Upper lobe of right lung (tissue), 1 donor: ENCODE measurements at regions not wholly inside any gene's neighbourhood (a gene's known extent, or its start where the extent isn't known, plus 50 kb on each side); places are given as distances from the start of the nearest gene placed in this dataset.
"Not testable (repeated sequence)": the region's sequence is repeated elsewhere in the genome, so short reads cannot be mapped to it uniquely, and the experiment has no call there.

ENCODE experiments used
- ATAC-seq: fragments of 200-7000 bp; cut with Tn5 transposase; one replicate; pipeline ENCODE4 v1.9.1; 2020; ENCODE audit warnings: mild to moderate bottlenecking, moderate library complexity
- DNase-seq: peaks from one replicate; pipeline ENCODE4 v3.0.0-alpha.2; 2020
- H3K27ac ChIP-seq: fragments of 200-600 bp; one replicate; pipeline ENCODE4 v1.8.0; 2022
- H3K27me3 ChIP-seq: fragments of 200-600 bp; one replicate; pipeline ENCODE4 v1.8.0; 2022; ENCODE audit warnings: mild to moderate bottlenecking
- H3K36me3 ChIP-seq: fragments of 200-600 bp; one replicate; pipeline ENCODE4 v1.8.0; 2022
- H3K4me1 ChIP-seq: fragments of 200-600 bp; one replicate; pipeline ENCODE4 v1.8.0; 2022
- H3K4me3 ChIP-seq: fragments of 200-600 bp; one replicate; pipeline ENCODE4 v1.8.0; 2022; ENCODE audit warnings: mild to moderate bottlenecking
- H3K9me3 ChIP-seq: fragments of 200-600 bp; one replicate; pipeline ENCODE4 v1.8.0; 2022
- CTCF ChIP-seq: fragments of 200-600 bp; IDR thresholded peaks from one replicate; pipeline ENCODE4 v1.8.0; 2022; ENCODE audit warnings: antibody characterized with exemption
- intact Hi-C: fragments of 100-400 bp; cut with DNase I; formaldehyde crosslinking; loops from one replicate; pipeline ENCODE4 v1.11.0; 2022
- donor health status: DM: no; HTN: yes; CAD: no; lungs with severe emphysema.

GRCh38 chr5:36406023-36406422 lies 104.3 kb upstream of the RANBP3L start:
- Histone ChIP-seq H3K9me3 (no peaks in the 10 kb centered on the region), H3K4me1 (peaks cover 4% of the 10 kb centered on the region), H3K27ac (no peak overlapping the region), H3K27me3 (no peaks in the 10 kb centered on the region), H3K36me3 (no peaks in the 10 kb centered on the region), H3K4me3 (no peak overlapping the region)
- no peak for TF ChIP-seq CTCF
- intact Hi-C loops: no loop called here
- DNase-seq (no peak), ATAC-seq (no peak)

- DNase-seq (no peak), ATAC-seq (no peak)
- Histone ChIP-seq H3K27me3 (no peaks in the 10 kb centered on the region), H3K4me1 (peaks cover 4% of the 10 kb centered on the region), H3K9me3 (no peaks in the 10 kb centered on the region), H3K4me3 (no peak overlapping the region), H3K36me3 (no peaks in the 10 kb centered on the region), H3K27ac (no peak overlapping the region)
- intact Hi-C loops: no loop called here
- no peak for TF ChIP-seq CTCF
These were observed 105.7 kb upstream of the RANBP3L start for GRCh38 chr5:36407396-36407795.

- DNase-seq, H3K4me3 ChIP-seq, H3K27ac ChIP-seq, H3K36me3 ChIP-seq, H3K9me3 ChIP-seq, H3K4me1 ChIP-seq, H3K27me3 ChIP-seq, ATAC-seq: not testable (repeated sequence)
- intact Hi-C loops: loop anchor here (10.0 kb wide), 2 partner anchors 95 to 285 kb away; no protein-coding TSS in a partner anchor
These were observed 108.0 kb upstream of the RANBP3L start for GRCh38 chr5:36409711-36410110.

- intact Hi-C loops: loop anchor here (10.0 kb wide), 2 partner anchors 94 to 284 kb away; no protein-coding TSS in a partner anchor
- H3K4me3 ChIP-seq, H3K9me3 ChIP-seq, H3K36me3 ChIP-seq, H3K4me1 ChIP-seq, ATAC-seq, H3K27me3 ChIP-seq, DNase-seq, H3K27ac ChIP-seq: not testable (repeated sequence)
These were observed 109.0 kb upstream of the RANBP3L start for GRCh38 chr5:36410672-36411071.

- H3K27ac ChIP-seq: no peak overlapping the region
- H3K27me3 ChIP-seq: no peaks in the 10 kb centered on the region
- peak; percentile 54 for TF ChIP-seq CTCF
- H3K36me3 ChIP-seq: no peaks in the 10 kb centered on the region
- no peak overlapping the region for H3K4me3 ChIP-seq
- intact Hi-C loops: loop anchor here (10.0 kb wide), 2 partner anchors 90 to 280 kb away; no protein-coding TSS in a partner anchor
- DNase-seq (no peak), ATAC-seq (peak; percentile 54)
- no peaks in the 10 kb centered on the region for H3K9me3 ChIP-seq
- H3K4me1 ChIP-seq: no peaks in the 10 kb centered on the region
These were observed 113.2 kb upstream of the RANBP3L start for GRCh38 chr5:36414869-36415282.

GRCh38 chr5:36416605-36417004 lies 114.9 kb upstream of the RANBP3L start:
- Histone ChIP-seq H3K27ac (no peak overlapping the region), H3K27me3 (no peaks in the 10 kb centered on the region), H3K9me3 (no peaks in the 10 kb centered on the region), H3K4me1 (no peaks in the 10 kb centered on the region), H3K36me3 (no peaks in the 10 kb centered on the region), H3K4me3 (no peak overlapping the region)
- ATAC-seq (no peak), DNase-seq (no peak)
- intact Hi-C loops: loop anchor here (10.0 kb wide), 2 partner anchors 88 to 278 kb away; no protein-coding TSS in a partner anchor
- TF ChIP-seq CTCF: no peak

GRCh38 chr5:36417221-36417620 lies 115.5 kb upstream of the RANBP3L start:
- intact Hi-C loops: loop anchor here (10.0 kb wide), 2 partner anchors 88 to 278 kb away; no protein-coding TSS in a partner anchor
- no peaks in the 10 kb centered on the region for H3K27me3 ChIP-seq
- no peaks in the 10 kb centered on the region for H3K9me3 ChIP-seq
- ATAC-seq (peak; percentile 24), DNase-seq (no peak)
- no peak overlapping the region for H3K27ac ChIP-seq
- H3K4me3 ChIP-seq: no peak overlapping the region
- no peak for TF ChIP-seq CTCF
- H3K36me3 ChIP-seq: no peaks in the 10 kb centered on the region
- H3K4me1 ChIP-seq: no peaks in the 10 kb centered on the region
